Esophagus squamous epithelium (tissue), 5 donors: ENCODE measurements at regions not wholly inside any gene's neighbourhood (a gene's known extent, or its start where the extent isn't known, plus 50 kb on each side); places are given as distances from the start of the nearest gene placed in this dataset.

Experiments
- DNase-seq: peaks from one replicate; lab custom pipeline; 2025; lab: John Stamatoyannopoulos, UW
- H3K27ac ChIP-seq, 4 donors: fragments of 200-600 bp; sonication (generic); one replicate each; pipeline ENCODE4 v1.5.1; 2016 to 2019; ENCODE audit warnings: mild to moderate bottlenecking in 1 of 4
- H3K27me3 ChIP-seq, 4 donors: fragments of 200-600 bp; sonication (generic); 1 replicate in 3 of 4; 2 replicates in 1 of 4; pipeline versions ENCODE4 v1.5.1 to v1.6.0; 2017 to 2021; ENCODE audit warnings: antibody characterized with exemption in 1 of 4
- H3K36me3 ChIP-seq, 3 donors: fragments of 200-600 bp; sonication (generic); one replicate each; pipeline ENCODE4 v1.5.1; 2016 to 2019
- H3K4me1 ChIP-seq, 3 donors: fragments of 200-600 bp; sonication (generic); one replicate each; pipeline ENCODE4 v1.5.1; 2017 to 2019
- H3K4me3 ChIP-seq, 4 donors: fragments of 200-600 bp; sonication (generic); 1 replicate in 3 of 4; 2 replicates in 1 of 4; pipeline ENCODE4 v1.5.1; 2016 to 2019; ENCODE audit warnings: mild to moderate bottlenecking in 2 of 4, moderate library complexity in 1 of 4
- H3K9me3 ChIP-seq, 3 donors: fragments of 200-600 bp; sonication (generic); one replicate each; pipeline ENCODE4 v1.5.1; 2016 to 2019
- CTCF ChIP-seq, 6 experiments: fragments of 450-650 bp in 4 of 6; fragments of 200-600 bp in 2 of 6; sonication (generic) in 2 of 6; IDR thresholded peaks; one replicate each; pipeline ENCODE4 v1.5.1; 2016 to 2019; ENCODE audit warnings: antibody characterized with exemption in 6 of 6, mild to moderate bottlenecking in 4 of 6, moderate library complexity in 4 of 6
- POLR2A ChIP-seq, 4 donors: fragments of 450-650 bp; IDR thresholded peaks; one replicate each; pipeline ENCODE4 v1.6.1; 2017; ENCODE audit warnings: antibody characterized with exemption in 4 of 4, mild to moderate bottlenecking in 4 of 4, moderate library complexity in 3 of 4
- WGBS, 2 donors: methylation state at CpG; one replicate each; pipeline ENCODE4 v1.1.5; 2018; 5-methylcytosine and 5-hydroxymethylcytosine counted together
- intact Hi-C: fragments of 100-400 bp; cut with DNase I; formaldehyde crosslinking; loops from one replicate; pipeline ENCODE4 v1.15.0; 2022
- donor health status: DM: yes; HTN: yes; CAD: no.

- Histone ChIP-seq H3K27me3 (peaks cover 0 to 3% (median 0%) of the 10 kb centered on the region in 4 donors), H3K4me1 (no peaks in the 10 kb centered on the region), H3K4me3 (no peak overlapping the region), H3K9me3 (no peaks in the 10 kb centered on the region), H3K27ac (no peak overlapping the region), H3K36me3 (no peaks in the 10 kb centered on the region)
- intact Hi-C loops: no loop called here
- DNase-seq: no peak
- 68 to 97% methylated on average over 2 of the region's 2 CpGs for WGBS, 2 donors
- TF ChIP-seq CTCF (IDR thresholded peaks at IDR 0.05): no peak
- no peak for TF ChIP-seq POLR2A (IDR thresholded peaks at IDR 0.05)
These were observed 559.6 kb upstream of the GRAMD2B start for GRCh38 chr5:125863579-125863978.

GRCh38 chr5:125865166-125865815 lies 557.9 kb upstream of the GRAMD2B start:
- Histone ChIP-seq H3K9me3 (no peaks in the 10 kb centered on the region), H3K4me1 (no peaks in the 10 kb centered on the region)
- no peak for DNase-seq

GRCh38 chr5:125868036-125868435 lies 555.2 kb upstream of the GRAMD2B start:
- no peaks in the 10 kb centered on the region for H3K4me1 ChIP-seq
- no peak overlapping the region for H3K4me3 ChIP-seq
- no peaks in the 10 kb centered on the region for H3K36me3 ChIP-seq
- intact Hi-C loops: no loop called here
- DNase-seq: no peak
- peaks cover 0 to 3% (median 0%) of the 10 kb centered on the region in 4 donors for H3K27me3 ChIP-seq
- H3K27ac ChIP-seq: no peak overlapping the region
- no peak for TF ChIP-seq POLR2A (IDR thresholded peaks at IDR 0.05)
- no peak for TF ChIP-seq CTCF (IDR thresholded peaks at IDR 0.05)
- H3K9me3 ChIP-seq: no peaks in the 10 kb centered on the region
- 41 to 58% methylated on average over 1 of the region's 1 CpG for WGBS, 2 donors

More at GRCh38 chr5:125865166-125865815, 557.9 kb upstream of the GRAMD2B start:
- no peak overlapping the region for H3K27ac ChIP-seq
- intact Hi-C loops: no loop called here
- TF ChIP-seq POLR2A (IDR thresholded peaks at IDR 0.05) (no peak), CTCF (IDR thresholded peaks at IDR 0.05) (no peak)
- no peaks in the 10 kb centered on the region for H3K36me3 ChIP-seq
- WGBS, 2 donors: 17 to 25% methylated on average over 4 of the region's 4 CpGs
- H3K4me3 ChIP-seq: no peak overlapping the region
- H3K27me3 ChIP-seq: peaks cover 0 to 3% (median 0%) of the 10 kb centered on the region in 4 donors

- no peak for TF ChIP-seq POLR2A (IDR thresholded peaks at IDR 0.05)
- no peak for TF ChIP-seq CTCF (IDR thresholded peaks at IDR 0.05)
- DNase-seq: no peak
- intact Hi-C loops: no loop called here
- Histone ChIP-seq H3K27me3 (no peaks in the 10 kb centered on the region), H3K36me3 (no peaks in the 10 kb centered on the region), H3K4me3 (no peak overlapping the region), H3K4me1 (no peaks in the 10 kb centered on the region), H3K9me3 (no peaks in the 10 kb centered on the region), H3K27ac (no peak overlapping the region)
- WGBS, 2 donors: 30 to 43% methylated on average over 2 of the region's 2 CpGs
These were observed 553.0 kb upstream of the GRAMD2B start for GRCh38 chr5:125870256-125870655.

- H3K27me3 ChIP-seq: no peaks in the 10 kb centered on the region
- no peak for DNase-seq
- no peaks in the 10 kb centered on the region for H3K36me3 ChIP-seq
- H3K27ac ChIP-seq: no peak overlapping the region
- intact Hi-C loops: no loop called here
- TF ChIP-seq CTCF (IDR thresholded peaks at IDR 0.05): no peak
- no peak for TF ChIP-seq POLR2A (IDR thresholded peaks at IDR 0.05)
- no peaks in the 10 kb centered on the region for H3K9me3 ChIP-seq
- H3K4me3 ChIP-seq: no peak overlapping the region
- no peaks in the 10 kb centered on the region for H3K4me1 ChIP-seq
These were observed 549.2 kb upstream of the GRAMD2B start for GRCh38 chr5:125874057-125874456.
